BJ (cell line): ENCODE measurements at regions not wholly inside any gene's neighbourhood (a gene's known extent, or its start where the extent isn't known, plus 50 kb on each side); places are given as distances from the start of the nearest gene placed in this dataset.

Source experiments
- CTCF ChIA-PET: fragments of 350-600 bp; formaldehyde crosslinking; extraction: SDS; loops from one replicate; lab custom pipeline; 2021; ENCODE audit warnings: antibody characterized with exemption, inconsistent platforms; lab: Yijun Ruan, JAX
- POLR2A ChIA-PET: fragments of 300-600 bp; sonication (Branson Sonifier 250); formaldehyde crosslinking; extraction: SDS; loops from one replicate; lab custom pipeline; 2021; ENCODE audit warnings: antibody characterized with exemption; lab: Charles Lee
- DNase-seq: peaks from one replicate; pipeline ENCODE4 v3.0.0-alpha.2; 2011; ENCODE audit warnings: low read depth
- H3K27me3 ChIP-seq: 2 replicates; pipeline ENCODE4 v1.6.0; 2011; ENCODE audit warnings: low read length; ENCODE audit not compliant: control insufficient read depth, insufficient read depth
- H3K36me3 ChIP-seq: 2 replicates; pipeline ENCODE4 v1.5.1; 2011; ENCODE audit warnings: low read length; ENCODE audit not compliant: control insufficient read depth, insufficient read depth
- H3K4me3 ChIP-seq: 2 replicates; pipeline ENCODE4 v1.5.1; 2011; ENCODE audit warnings: low read depth, mild to moderate bottlenecking, control low read depth, low read length
- TF ChIP-seq, protein P1 (sequence below): IDR thresholded peaks from 2 replicates; pipeline ENCODE4 v1.5.1; 2011; ENCODE audit warnings: low read depth, mild to moderate bottlenecking, control low read depth, inconsistent platforms, low read length, moderate library complexity; ENCODE audit not compliant: insufficient read depth

- ChIA-PET CTCF (no interaction called here), POLR2A (no interaction called here)
- H3K27me3 ChIP-seq: no peaks in the 10 kb centered on the region
- TF ChIP-seq, protein P1, sequence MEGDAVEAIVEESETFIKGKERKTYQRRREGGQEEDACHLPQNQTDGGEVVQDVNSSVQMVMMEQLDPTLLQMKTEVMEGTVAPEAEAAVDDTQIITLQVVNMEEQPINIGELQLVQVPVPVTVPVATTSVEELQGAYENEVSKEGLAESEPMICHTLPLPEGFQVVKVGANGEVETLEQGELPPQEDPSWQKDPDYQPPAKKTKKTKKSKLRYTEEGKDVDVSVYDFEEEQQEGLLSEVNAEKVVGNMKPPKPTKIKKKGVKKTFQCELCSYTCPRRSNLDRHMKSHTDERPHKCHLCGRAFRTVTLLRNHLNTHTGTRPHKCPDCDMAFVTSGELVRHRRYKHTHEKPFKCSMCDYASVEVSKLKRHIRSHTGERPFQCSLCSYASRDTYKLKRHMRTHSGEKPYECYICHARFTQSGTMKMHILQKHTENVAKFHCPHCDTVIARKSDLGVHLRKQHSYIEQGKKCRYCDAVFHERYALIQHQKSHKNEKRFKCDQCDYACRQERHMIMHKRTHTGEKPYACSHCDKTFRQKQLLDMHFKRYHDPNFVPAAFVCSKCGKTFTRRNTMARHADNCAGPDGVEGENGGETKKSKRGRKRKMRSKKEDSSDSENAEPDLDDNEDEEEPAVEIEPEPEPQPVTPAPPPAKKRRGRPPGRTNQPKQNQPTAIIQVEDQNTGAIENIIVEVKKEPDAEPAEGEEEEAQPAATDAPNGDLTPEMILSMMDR: no peak
- no peak overlapping the region for H3K4me3 ChIP-seq
- no peak for DNase-seq
- H3K36me3 ChIP-seq: no peaks in the 10 kb centered on the region
These were observed 276.6 kb upstream of the FMN2 start for GRCh38 chr1:239815074-239815473.

GRCh38 chr1:239816081-239816782 is 275.5 kb upstream of the FMN2 start:
- no peaks in the 10 kb centered on the region for H3K36me3 ChIP-seq
- TF ChIP-seq, protein P1: no peak
- POLR2A ChIA-PET: interaction anchor here (0.6 kb wide), 1 partner anchor 99 kb away, joined by 3 read pairs; no protein-coding TSS in a partner anchor
- H3K4me3 ChIP-seq: no peak overlapping the region
- DNase-seq: peak; percentile 10
- CTCF ChIA-PET: no interaction called here
- H3K27me3 ChIP-seq: no peaks in the 10 kb centered on the region

DNA sequence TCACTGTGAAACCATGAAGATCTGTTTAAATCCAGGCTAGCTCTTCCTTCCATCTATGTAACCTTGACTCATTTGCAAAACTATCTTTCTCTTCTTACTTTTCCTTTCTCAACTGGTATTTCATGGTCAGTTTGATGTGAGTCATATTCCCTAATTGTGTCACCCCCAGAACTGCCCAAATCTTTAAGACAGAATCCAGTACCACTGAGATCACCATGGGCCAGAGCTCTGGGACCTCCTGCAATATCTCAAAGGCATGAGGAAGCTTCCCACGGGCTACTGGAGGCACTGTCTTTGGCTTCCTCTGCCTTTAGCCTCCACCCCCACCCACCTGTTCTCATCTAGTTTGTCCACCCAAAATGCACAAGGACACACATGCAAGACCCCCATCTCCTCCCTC is 274.4 kb upstream of the FMN2 start:
- CTCF ChIA-PET: no interaction called here
- H3K36me3 ChIP-seq: no peaks in the 10 kb centered on the region
- TF ChIP-seq, protein P1: no peak
- POLR2A ChIA-PET: no interaction called here
- no peak overlapping the region for H3K4me3 ChIP-seq
- no peaks in the 10 kb centered on the region for H3K27me3 ChIP-seq
- no peak for DNase-seq

GRCh38 chr1:239817801-239818200 is 273.9 kb upstream of the FMN2 start:
- TF ChIP-seq, protein P1: no peak
- CTCF ChIA-PET: no interaction called here
- POLR2A ChIA-PET: no interaction called here

DNA sequence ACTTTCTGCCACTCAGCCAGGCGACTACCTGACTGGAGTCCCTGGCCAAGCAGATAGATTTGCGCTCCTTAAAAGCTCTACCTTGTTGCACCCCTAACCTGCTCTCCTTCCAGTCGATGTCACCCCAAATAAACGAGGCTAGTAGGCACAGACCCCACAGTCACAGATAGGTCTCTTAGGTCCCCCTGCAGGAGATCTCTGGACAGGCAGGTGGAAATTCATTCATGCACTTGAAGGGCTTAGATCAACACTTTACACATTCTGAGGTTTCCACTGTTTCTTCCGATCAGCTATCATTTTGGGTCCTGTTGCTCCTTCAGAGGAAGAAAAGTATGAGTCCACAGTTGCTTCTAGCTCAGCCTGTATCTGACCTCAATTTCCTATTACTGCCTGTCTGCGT is 272.6 kb upstream of the FMN2 start:
- Histone ChIP-seq H3K36me3 (no peaks in the 10 kb centered on the region), H3K27me3 (no peaks in the 10 kb centered on the region), H3K4me3 (no peak overlapping the region)
- DNase-seq: no peak
- ChIA-PET CTCF (interaction anchor here (0.6 kb wide), 1 partner anchor 21 kb away, joined by 3 read pairs; no protein-coding TSS in a partner anchor), POLR2A (no interaction called here)
- TF ChIP-seq, protein P1: no peak

More at GRCh38 chr1:239817801-239818200, 273.9 kb upstream of the FMN2 start:
- no peak for DNase-seq
- Histone ChIP-seq H3K27me3 (no peaks in the 10 kb centered on the region), H3K4me3 (no peak overlapping the region), H3K36me3 (no peaks in the 10 kb centered on the region)
